GM18519 (cell line): ENCODE measurements at regions not wholly inside any gene's neighbourhood (a gene's known extent, or its start where the extent isn't known, plus 50 kb on each side); places are given as distances from the start of the nearest gene placed in this dataset.

Source experiments
- ATAC-seq: cut with Tn5 transposase; IDR thresholded peaks from one replicate; pipeline ENCODE4 v1.9.1; 2021; ENCODE audit warnings: mild to moderate bottlenecking, moderate library complexity; ENCODE audit not compliant: unreplicated experiment, low FRiP score

- ATAC-seq = no peak
Measured at GRCh38 chr16:80309178-80309577, 231.6 kb upstream of the DYNLRB2 start.

DNA sequence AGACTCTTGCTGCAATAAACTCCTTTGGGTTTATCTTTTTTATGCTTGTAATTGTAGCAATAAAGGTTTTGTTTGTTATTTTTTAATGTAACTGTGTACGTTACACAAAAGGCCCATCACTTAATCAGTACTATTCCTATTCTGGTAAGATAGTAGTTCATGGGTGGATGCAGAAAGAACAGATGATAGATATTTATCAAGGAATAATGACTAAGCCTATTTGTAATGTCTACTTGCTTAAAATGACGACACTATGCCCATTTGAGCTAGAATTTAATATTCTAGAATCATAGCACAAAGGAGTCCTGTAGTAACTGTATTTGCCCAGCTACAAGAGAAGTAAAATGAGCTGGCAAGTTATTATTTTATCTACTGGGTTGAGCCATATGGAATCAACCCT, 235.4 kb upstream of the DYNLRB2 start:
- no peak for ATAC-seq

DNA sequence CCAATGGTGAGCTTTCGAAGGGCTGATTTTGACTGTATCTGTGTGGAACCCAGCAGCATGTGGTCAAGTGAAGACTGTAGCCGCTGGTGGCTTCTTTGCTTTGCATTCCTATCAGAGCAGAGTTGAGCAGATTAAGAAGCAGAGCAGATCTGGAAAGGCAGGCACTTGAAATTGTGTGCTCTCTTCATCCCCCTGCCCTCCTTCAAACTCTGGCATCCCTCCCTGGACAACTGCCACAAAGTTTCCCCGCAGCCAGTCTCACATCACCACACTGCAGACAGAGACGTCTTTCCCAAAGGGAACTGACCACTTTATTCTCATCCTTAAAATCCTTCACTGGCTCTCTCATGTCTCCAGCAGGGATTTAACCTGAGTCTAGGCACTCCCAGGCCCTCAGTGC, 237.1 kb upstream of the DYNLRB2 start:
- no peak for ATAC-seq

DNA sequence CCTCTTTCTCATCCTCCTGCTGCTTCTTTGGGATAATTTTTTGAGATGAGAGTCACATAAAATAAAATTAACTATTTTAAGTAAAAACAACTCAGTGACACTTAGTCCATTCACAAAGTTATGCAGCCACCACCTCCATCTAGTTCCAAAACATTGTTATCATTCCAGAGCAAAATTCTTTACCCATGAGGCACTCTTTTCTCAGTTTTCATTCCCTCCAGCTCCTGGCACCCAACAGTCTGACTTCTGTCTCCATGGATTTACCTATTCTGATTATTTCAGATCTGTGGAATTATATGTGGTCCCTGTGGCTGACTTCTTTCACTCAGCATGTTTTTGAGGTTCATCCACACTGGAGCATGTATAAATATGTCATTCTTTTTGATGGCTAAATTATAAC, 239.9 kb upstream of the DYNLRB2 start:
- ATAC-seq = no peak

DNA sequence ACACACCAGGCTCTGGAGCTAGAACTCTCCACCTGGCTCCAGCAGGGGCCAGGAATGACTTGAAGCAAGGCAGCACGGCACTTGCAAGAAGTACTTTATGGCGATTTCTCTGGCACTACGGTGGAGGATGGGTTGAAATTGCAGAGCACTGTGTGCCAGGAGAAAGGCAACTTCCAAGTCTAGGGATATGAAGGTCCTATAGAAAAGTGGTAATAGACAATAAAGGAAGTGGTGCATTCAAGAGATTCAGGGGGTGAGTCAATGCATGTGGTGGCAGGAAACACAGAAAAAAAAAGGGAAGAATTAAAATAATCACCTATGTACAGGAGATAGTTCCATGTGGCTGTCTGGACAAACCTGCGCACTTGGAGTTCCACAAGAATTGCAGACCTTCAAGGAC, 240.3 kb upstream of the DYNLRB2 start:
- ATAC-seq = no peak

GRCh38 chr16:80299416-80299815, 241.4 kb upstream of the DYNLRB2 start:
- ATAC-seq = no peak

DNA sequence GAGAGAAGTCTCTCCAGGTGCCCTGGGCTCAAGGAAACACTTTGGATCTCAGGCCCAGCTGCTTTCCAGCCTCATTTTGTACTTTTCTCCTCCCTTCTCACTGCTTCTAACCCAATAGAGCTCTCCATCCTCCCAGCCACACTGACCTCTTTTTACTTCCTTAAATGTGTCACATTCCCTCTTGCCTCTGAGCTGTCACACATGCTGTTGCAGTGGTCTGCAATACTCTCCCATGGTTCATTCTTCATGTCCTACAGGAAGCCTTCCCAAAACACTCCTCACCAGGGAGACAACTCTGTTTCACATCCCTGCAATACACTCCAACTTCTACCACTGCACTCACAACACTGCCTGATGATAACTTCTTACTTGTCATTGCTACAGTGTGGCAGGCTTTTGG, 242.1 kb upstream of the DYNLRB2 start:
- no peak for ATAC-seq

- no peak for ATAC-seq
Measured at GRCh38 chr16:80296034-80296433, 244.8 kb upstream of the DYNLRB2 start.

DNA sequence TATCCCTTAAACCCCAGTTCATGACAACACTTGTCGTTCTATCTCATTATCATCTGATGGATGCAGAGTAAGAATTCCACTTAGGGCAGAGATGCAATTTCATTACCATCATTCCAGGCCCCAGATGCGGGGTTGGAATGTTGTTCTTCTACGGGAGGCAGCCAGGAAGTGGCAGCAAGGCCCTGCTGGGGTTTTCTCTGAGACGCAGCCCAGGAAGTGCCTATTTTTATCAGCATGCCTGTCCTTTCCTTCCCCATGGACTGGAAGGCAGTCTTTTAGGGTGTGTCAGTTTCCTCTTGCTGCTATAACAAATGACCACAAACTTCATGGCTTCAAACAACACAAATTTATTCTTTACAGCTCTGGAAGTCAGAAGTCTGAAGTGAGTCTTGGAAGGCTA, 246.6 kb upstream of the DYNLRB2 start:
- ATAC-seq = no peak

- no peak for ATAC-seq
Measured at GRCh38 chr16:80288616-80289015, 252.2 kb upstream of the DYNLRB2 start.

DNA sequence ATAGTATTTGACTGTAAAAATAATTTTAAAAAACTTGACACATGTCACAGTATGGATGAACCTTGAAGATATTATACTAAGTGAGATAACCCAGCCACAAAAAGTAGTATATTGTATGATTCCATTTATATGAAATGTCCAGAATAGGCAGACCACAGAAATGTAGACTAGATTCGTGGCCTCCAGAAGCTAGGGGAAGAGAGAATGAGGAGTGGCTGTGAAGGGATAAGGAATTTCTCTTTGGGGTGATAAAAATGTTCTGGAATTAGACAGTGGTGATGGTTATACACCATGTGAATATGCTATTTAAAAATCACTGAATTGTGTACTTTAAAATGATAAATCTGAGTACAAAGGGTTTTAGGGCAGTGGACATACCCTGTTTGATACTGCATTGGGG, 253.1 kb upstream of the DYNLRB2 start:
- ATAC-seq = no peak

GRCh38 chr16:80285104-80285503, 255.7 kb upstream of the DYNLRB2 start:
- ATAC-seq = no peak

DNA sequence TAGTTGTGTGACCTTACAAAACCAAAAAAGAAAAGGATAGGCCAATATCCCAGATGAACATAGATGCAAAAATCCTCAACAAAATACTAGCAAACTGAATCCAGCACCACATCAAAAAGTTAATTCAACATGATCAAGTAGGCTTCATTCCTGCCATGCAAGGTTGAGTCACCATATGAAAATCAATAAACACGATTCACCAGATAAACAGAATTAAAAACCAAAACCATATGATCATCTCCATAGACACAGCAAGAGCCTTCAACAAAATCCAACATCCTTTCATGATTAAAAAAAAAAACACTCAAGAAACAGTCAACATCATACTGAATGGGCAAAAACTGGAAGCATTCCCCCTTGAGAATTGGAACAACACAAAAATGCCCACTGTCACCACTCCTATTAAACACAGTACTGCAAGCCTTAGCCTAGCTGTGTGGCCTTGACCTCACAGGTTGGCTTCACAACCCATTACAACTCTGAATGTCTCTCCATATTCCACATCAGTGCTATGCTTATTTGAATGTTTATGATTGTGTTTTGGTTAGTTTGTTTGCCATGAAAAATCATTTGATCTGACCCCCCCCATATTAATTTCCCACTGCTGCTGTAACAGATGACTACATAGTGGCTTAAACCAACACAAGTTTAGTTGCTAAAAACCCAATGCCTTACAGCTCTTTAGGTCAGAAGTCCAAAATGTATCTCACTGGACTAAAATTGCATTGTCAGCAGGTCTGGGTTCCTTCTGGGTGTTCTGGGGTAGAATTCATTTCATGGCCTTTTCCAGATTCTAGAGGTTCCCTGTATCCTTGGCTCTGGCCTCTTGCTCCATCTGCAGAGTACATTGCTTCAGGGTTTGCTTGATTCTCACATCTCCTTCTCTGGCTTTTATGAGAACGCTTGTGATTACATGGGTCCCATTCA, 257.1 kb upstream of the DYNLRB2 start:
- no peak for ATAC-seq

GRCh38 chr16:80280557-80280956, 260.2 kb upstream of the DYNLRB2 start:
- ATAC-seq = no peak

GRCh38 chr16:80279656-80280055, 261.1 kb upstream of the DYNLRB2 start:
- no peak for ATAC-seq

DNA sequence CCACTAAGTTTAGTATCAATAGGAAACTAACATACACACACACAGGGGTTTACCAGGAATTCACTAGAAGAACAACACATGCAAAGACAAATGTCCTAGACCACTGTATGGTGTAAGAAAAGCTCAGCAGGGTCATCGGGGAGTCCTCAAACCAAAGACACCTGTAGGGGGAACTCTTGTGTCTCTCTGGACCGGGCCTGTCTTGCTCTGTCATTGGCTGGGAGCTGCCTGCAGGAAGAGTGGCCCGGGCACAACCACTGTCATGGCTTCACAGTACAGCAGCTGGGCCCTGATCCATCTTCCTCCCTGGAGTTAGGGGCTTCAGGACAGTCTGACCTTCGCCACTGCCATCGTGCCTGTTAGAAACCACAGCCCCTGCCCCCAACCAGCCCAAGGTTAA, 263.6 kb upstream of the DYNLRB2 start:
- ATAC-seq = no peak

DNA sequence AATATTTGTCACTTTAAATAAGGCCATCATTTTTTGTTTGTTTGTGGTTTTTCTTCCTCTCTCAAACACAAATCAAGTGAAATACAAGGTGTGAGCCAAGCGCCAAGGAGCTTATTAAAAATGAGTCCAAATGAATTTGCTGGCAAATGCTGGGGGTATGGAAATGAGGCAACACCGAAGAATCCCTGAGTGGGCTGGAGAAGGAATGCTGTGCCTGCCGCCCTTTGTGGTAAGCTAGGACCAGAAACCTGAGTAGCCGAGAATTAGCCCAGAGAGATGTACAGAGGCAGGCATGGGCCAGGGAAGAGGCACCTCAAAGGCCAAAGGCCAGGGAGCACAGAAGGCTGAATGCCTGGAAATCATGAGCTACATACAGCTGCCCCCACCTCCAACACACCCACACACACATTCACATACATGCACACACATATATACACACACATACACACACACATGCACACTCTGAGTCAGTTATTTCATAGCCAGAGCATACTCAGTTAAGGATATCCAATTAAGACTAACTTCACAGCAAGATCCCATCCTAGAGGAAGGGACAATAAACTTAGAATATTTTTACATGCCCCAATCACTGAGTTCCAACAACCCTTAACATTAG, 266.1 kb upstream of the DYNLRB2 start:
- ATAC-seq = no peak

DNA sequence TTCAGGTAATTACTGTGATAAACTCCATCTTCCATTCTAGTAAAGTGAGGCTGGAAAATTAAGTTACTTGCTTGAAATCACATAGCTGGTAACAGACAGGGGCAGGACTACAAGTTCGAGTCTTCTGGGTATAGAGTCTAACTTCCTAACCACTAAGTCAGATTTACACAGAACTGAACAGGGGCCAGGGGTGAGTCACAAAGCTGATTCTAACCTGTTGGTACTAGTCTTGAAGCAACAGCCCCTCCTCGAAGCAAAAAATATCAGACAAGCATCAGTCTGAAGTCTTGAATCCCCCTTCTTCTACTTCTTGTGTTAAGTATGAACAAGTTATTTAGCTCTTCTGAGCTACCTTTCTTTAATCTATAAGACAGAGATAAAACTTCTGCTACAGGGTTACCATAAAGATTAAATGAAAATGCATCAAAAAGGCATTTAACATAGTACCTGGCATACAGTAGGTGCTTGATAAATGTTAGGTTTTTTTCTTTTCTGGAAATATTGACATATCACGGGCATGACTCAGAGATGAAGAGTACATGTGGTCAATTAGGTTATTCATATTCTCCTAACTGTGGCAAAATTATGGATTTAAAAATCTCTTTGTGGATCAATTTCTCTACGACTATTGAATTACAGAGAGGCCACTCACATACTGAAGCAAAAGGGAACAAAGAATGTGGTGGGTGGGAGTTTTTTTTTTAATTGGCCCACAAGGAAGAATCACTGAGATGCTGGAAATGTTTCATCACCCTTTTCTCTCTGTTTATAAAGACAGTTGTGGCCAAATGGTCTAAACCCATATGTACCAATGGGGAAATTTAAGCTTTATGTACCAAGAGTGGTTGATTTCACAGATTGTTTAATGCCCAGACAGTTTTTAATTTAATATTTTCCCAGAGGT, 266.9 kb upstream of the DYNLRB2 start:
- ATAC-seq = no peak

- ATAC-seq = no peak
Measured at GRCh38 chr16:80265624-80266306, 275.0 kb upstream of the DYNLRB2 start.

DNA sequence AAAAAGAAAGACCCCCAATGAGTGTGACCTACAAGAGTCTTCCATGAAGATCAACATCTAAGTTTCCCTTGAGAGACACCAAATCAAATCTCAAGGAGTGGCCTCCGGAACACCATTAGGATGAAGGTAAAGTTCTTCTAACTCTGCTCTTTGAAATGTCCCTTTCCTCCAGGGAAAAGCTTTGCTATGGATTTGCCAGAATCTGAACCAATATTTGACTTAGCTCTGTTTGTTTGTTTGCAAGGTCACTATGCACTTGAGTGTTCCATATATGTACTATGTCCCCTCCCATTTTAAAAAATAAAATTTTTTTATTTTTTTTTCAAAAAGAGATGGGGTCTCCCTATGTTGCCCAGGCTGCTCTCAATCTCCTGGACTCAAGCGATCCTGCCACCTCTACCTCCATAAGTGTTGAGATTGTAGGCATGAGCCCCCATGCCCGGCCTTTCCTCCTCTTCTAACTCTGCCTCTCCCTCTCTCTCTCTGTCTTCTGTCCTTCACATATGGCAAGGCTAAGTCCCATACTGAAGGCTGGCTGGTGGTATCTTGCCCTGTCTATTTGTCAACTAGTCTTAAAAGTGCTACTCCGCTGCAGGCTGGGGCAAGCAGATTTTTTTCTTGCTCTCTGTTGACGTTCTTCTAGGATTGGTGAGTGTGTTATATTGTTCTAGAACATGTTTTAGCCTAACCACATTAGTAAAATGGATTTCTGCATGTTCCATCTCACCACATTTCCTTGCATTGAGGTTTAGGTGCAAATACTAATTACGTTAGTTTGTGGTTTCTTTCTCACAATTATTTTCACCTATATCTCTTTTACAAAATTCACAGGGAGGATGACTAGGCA, 276.7 kb upstream of the DYNLRB2 start:
- no peak for ATAC-seq
